Spleen (tissue), 11 donors: ENCODE measurements at regions not wholly inside any gene's neighbourhood (a gene's known extent, or its start where the extent isn't known, plus 50 kb on each side); places are given as distances from the start of the nearest gene placed in this dataset.

Experiments used
- DNase-seq: peaks from one replicate; pipeline ENCODE4 v3.0.0-alpha.2; 2020
- H3K27ac ChIP-seq, 8 donors: fragments of 200-600 bp; sonication (generic) in 7 of 8; 1 replicate in 4 of 8; 2 replicates in 4 of 8; pipeline versions ENCODE4 v1.5.0 to v1.8.0; 2016 to 2021; ENCODE audit warnings: inconsistent platforms in 4 of 8, mild to moderate bottlenecking in 4 of 8, moderate library complexity in 1 of 8
- H3K27me3 ChIP-seq, 7 donors: fragments of 200-600 bp; sonication (generic) in 6 of 7; replicated peaks in 1 of 7; 1 replicate in 4 of 7; 2 replicates in 3 of 7; pipeline versions ENCODE4 v1.5.0 to v1.8.0; 2016 to 2021; ENCODE audit warnings: inconsistent platforms in 3 of 7, mild to moderate bottlenecking in 1 of 7
- H3K36me3 ChIP-seq, 6 donors: fragments of 200-600 bp; sonication (generic) in 5 of 6; 1 replicate in 4 of 6; 2 replicates in 2 of 6; pipeline versions ENCODE4 v1.5.0 to v1.8.0; 2016 to 2021; ENCODE audit warnings: inconsistent platforms in 2 of 6
- H3K4me1 ChIP-seq, 6 donors: fragments of 200-600 bp; sonication (generic) in 5 of 6; 1 replicate in 3 of 6; 2 replicates in 3 of 6; pipeline versions ENCODE4 v1.5.0 to v1.8.0; 2016 to 2021; ENCODE audit warnings: inconsistent platforms in 3 of 6
- H3K4me3 ChIP-seq, 8 donors: fragments of 200-600 bp; sonication (generic) in 7 of 8; 1 replicate in 4 of 8; 2 replicates in 4 of 8; pipeline versions ENCODE4 v1.5.0 to v1.8.0; 2016 to 2021; ENCODE audit warnings: inconsistent platforms in 4 of 8, mild to moderate bottlenecking in 4 of 8, moderate library complexity in 2 of 8
- H3K9me3 ChIP-seq, 8 donors: fragments of 200-600 bp; sonication (generic) in 7 of 8; 1 replicate in 4 of 8; 2 replicates in 4 of 8; pipeline versions ENCODE4 v1.5.0 to v1.8.0; 2016 to 2021; ENCODE audit warnings: inconsistent platforms in 4 of 8
- CTCF ChIP-seq, 11 experiments: fragments of 200-600 bp in 7 of 11; fragments of 450-650 bp in 4 of 11; sonication (generic) in 4 of 11; IDR thresholded peaks in 8 of 11; conservative IDR thresholded peaks in 3 of 11; 1 replicate in 7 of 11; 2 replicates in 4 of 11; pipeline versions ENCODE4 v1.4.0 to v1.8.0; 2016 to 2021; ENCODE audit warnings: antibody characterized with exemption in 11 of 11, inconsistent platforms in 4 of 11, mild to moderate bottlenecking in 1 of 11
- POLR2A ChIP-seq, 3 donors: fragments of 450-650 bp; IDR thresholded peaks; one replicate each; pipeline ENCODE4 v1.5.1; 2017; ENCODE audit warnings: antibody characterized with exemption in 3 of 3, mild to moderate bottlenecking in 1 of 3
- POLR2AphosphoS5 ChIP-seq, 3 donors: sonication (generic); formaldehyde crosslinking; IDR thresholded peaks; one replicate each; pipeline ENCODE4 v1.5.1; 2017; ENCODE audit warnings: antibody characterized with exemption in 3 of 3
- WGBS, 5 donors: extraction: QIAGEN DNeasy Blood & Tissue Kit in 3 of 5; methylation state at CpG; one replicate each; pipeline versions ENCODE4 v1.1.5 to v1.1.7; 2013 to 2018; 5-methylcytosine and 5-hydroxymethylcytosine counted together
- intact Hi-C: fragments of 100-400 bp; cut with DNase I; formaldehyde crosslinking; loops from one replicate; pipeline ENCODE4 v1.15.0; 2023; ENCODE audit warnings: low total_unique reads
- donor health status: healthy with polysubstance abuse.
- donor health status: DM: no; HTN: no; CAD: no; lungs with moderate emphysema.
- donor health status: DM: no; HTN: no; CAD: no.
- donor health status: Bipolar disorder and iron deficiency.
- donor health status: healthy.
- donor health status: DM: no; HTN: no; CAD: no.
- donor health status: DM: yes; HTN: yes; CAD: no.

DNA sequence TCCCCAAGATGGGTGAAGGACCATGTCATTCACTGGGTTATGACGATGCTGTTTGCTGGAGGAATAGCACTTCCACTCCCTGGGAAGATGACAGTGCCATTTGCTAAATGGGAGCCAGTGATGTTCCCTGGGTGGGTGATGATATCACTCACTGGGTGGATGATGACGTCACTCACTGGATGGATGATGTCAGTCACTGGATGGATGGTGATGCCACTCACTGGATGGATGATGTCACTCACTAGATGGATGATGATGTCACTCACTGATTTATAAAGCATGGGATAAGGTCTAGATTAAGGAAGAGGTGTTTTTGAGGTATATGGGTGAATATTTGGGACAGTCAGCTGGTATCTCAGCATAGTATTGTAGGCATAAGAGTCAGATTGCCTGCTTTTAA is 457.2 kb downstream of the AJAP1 start:
- peaks cover 0 to 20% (median 0%) of the 10 kb centered on the region in 7 donors for H3K27me3 ChIP-seq
- no peak for DNase-seq
- H3K4me1 ChIP-seq: no peaks in the 10 kb centered on the region
- intact Hi-C loops: no loop called here
- no peaks in the 10 kb centered on the region for H3K36me3 ChIP-seq
- 77 to 88% (median 87%) methylated on average over 2 of the region's 2 CpGs for WGBS, 5 donors
- no peak overlapping the region for H3K27ac ChIP-seq
- no peak overlapping the region for H3K4me3 ChIP-seq
- TF ChIP-seq POLR2A (IDR thresholded peaks at IDR 0.05) (no peak), CTCF (IDR thresholded peaks at IDR 0.05 in 8 of 11, conservative IDR thresholded peaks at IDR 0.05 in 3 of 11) (no peak), POLR2AphosphoS5 (IDR thresholded peaks at IDR 0.05) (no peak)
- no peaks in the 10 kb centered on the region for H3K9me3 ChIP-seq

GRCh38 chr1:5110508-5110907 is 456.1 kb downstream of the AJAP1 start:
- H3K27ac ChIP-seq: no peak overlapping the region
- peaks cover 0 to 20% (median 0%) of the 10 kb centered on the region in 7 donors for H3K27me3 ChIP-seq
- DNase-seq: no peak
- H3K36me3 ChIP-seq: no peaks in the 10 kb centered on the region
- no peaks in the 10 kb centered on the region for H3K4me1 ChIP-seq
- no peaks in the 10 kb centered on the region for H3K9me3 ChIP-seq
- no peak overlapping the region for H3K4me3 ChIP-seq
- intact Hi-C loops: no loop called here
- TF ChIP-seq CTCF (IDR thresholded peaks at IDR 0.05 in 8 of 11, conservative IDR thresholded peaks at IDR 0.05 in 3 of 11): no peak
- no peak for TF ChIP-seq POLR2A (IDR thresholded peaks at IDR 0.05)
- TF ChIP-seq POLR2AphosphoS5 (IDR thresholded peaks at IDR 0.05): no peak
- 69 to 77% (median 70%) methylated on average over 8 of the region's 8 CpGs for WGBS, 5 donors

- Histone ChIP-seq H3K9me3 (no peaks in the 10 kb centered on the region), H3K4me1 (no peaks in the 10 kb centered on the region), H3K4me3 (no peak overlapping the region), H3K27me3 (peaks cover 0 to 20% (median 0%) of the 10 kb centered on the region in 7 donors), H3K27ac (no peak overlapping the region), H3K36me3 (no peaks in the 10 kb centered on the region)
- TF ChIP-seq POLR2A (IDR thresholded peaks at IDR 0.05): no peak
- no peak for TF ChIP-seq POLR2AphosphoS5 (IDR thresholded peaks at IDR 0.05)
- TF ChIP-seq CTCF (IDR thresholded peaks at IDR 0.05 in 8 of 11, conservative IDR thresholded peaks at IDR 0.05 in 3 of 11): no peak
- DNase-seq: no peak
- intact Hi-C loops: no loop called here
- 76 to 84% (median 80%) methylated on average over 11 of the region's 11 CpGs for WGBS, 5 donors
Measured at GRCh38 chr1:5109633-5110032, 455.2 kb downstream of the AJAP1 start.

GRCh38 chr1:5108740-5109139 is 454.3 kb downstream of the AJAP1 start:
- TF ChIP-seq CTCF (IDR thresholded peaks at IDR 0.05 in 8 of 11, conservative IDR thresholded peaks at IDR 0.05 in 3 of 11): no peak
- H3K9me3 ChIP-seq: no peaks in the 10 kb centered on the region
- DNase-seq: no peak

More at GRCh38 chr1:5108740-5109139, 454.3 kb downstream of the AJAP1 start:
- Histone ChIP-seq H3K36me3 (no peaks in the 10 kb centered on the region), H3K4me3 (no peak overlapping the region), H3K27me3 (peaks cover 0 to 20% (median 0%) of the 10 kb centered on the region in 7 donors), H3K27ac (no peak overlapping the region), H3K4me1 (no peaks in the 10 kb centered on the region)
- intact Hi-C loops: no loop called here
- WGBS, 5 donors: 76 to 85% (median 82%) methylated on average over 5 of the region's 5 CpGs
